Upper lobe of right lung (tissue), 1 donor: ENCODE measurements at regions not wholly inside any gene's neighbourhood (a gene's known extent, or its start where the extent isn't known, plus 50 kb on each side); places are given as distances from the start of the nearest gene placed in this dataset.
"Not testable (repeated sequence)": the region's sequence is repeated elsewhere in the genome, so short reads cannot be mapped to it uniquely, and the experiment has no call there.

ENCODE experiments used
- ATAC-seq: fragments of 200-7000 bp; cut with Tn5 transposase; one replicate; pipeline ENCODE4 v1.9.1; 2020; ENCODE audit warnings: mild to moderate bottlenecking, moderate library complexity
- DNase-seq: peaks from one replicate; pipeline ENCODE4 v3.0.0-alpha.2; 2020
- H3K27ac ChIP-seq: fragments of 200-600 bp; one replicate; pipeline ENCODE4 v1.8.0; 2022
- H3K27me3 ChIP-seq: fragments of 200-600 bp; one replicate; pipeline ENCODE4 v1.8.0; 2022; ENCODE audit warnings: mild to moderate bottlenecking
- H3K36me3 ChIP-seq: fragments of 200-600 bp; one replicate; pipeline ENCODE4 v1.8.0; 2022
- H3K4me1 ChIP-seq: fragments of 200-600 bp; one replicate; pipeline ENCODE4 v1.8.0; 2022
- H3K4me3 ChIP-seq: fragments of 200-600 bp; one replicate; pipeline ENCODE4 v1.8.0; 2022; ENCODE audit warnings: mild to moderate bottlenecking
- H3K9me3 ChIP-seq: fragments of 200-600 bp; one replicate; pipeline ENCODE4 v1.8.0; 2022
- intact Hi-C: fragments of 100-400 bp; cut with DNase I; formaldehyde crosslinking; loops from one replicate; pipeline ENCODE4 v1.11.0; 2022
- donor health status: DM: no; HTN: yes; CAD: no; lungs with severe emphysema.

GRCh38 chr9:64920147-64920546, 364.9 kb downstream of the FOXD4L5 start:
- H3K36me3 ChIP-seq, DNase-seq, H3K9me3 ChIP-seq, ATAC-seq, intact Hi-C loops, H3K4me1 ChIP-seq, H3K27me3 ChIP-seq, H3K4me3 ChIP-seq, H3K27ac ChIP-seq: not testable (repeated sequence)

GRCh38 chr9:64888643-64889042, 396.4 kb downstream of the FOXD4L5 start:
- ATAC-seq, H3K36me3 ChIP-seq, H3K27me3 ChIP-seq, H3K4me3 ChIP-seq, intact Hi-C loops, H3K4me1 ChIP-seq, H3K27ac ChIP-seq, H3K9me3 ChIP-seq: not testable (repeated sequence)
- DNase-seq = peak; percentile 40

GRCh38 chr9:64870594-64870993, 414.4 kb downstream of the FOXD4L5 start:
- not testable (repeated sequence) for H3K27ac ChIP-seq

More at GRCh38 chr9:64870594-64870993, 414.4 kb downstream of the FOXD4L5 start:
- H3K27me3 ChIP-seq, ATAC-seq, intact Hi-C loops, H3K4me1 ChIP-seq, H3K9me3 ChIP-seq, H3K4me3 ChIP-seq, DNase-seq, H3K36me3 ChIP-seq: not testable (repeated sequence)
